GM19328 (cell line): ENCODE measurements at regions not wholly inside any gene's neighbourhood (a gene's known extent, or its start where the extent isn't known, plus 50 kb on each side); places are given as distances from the start of the nearest gene placed in this dataset.
"Not testable (repeated sequence)": the region's sequence is repeated elsewhere in the genome, so short reads cannot be mapped to it uniquely, and the experiment has no call there.

Source experiments
- ATAC-seq: cut with Tn5 transposase; IDR thresholded peaks from one replicate; pipeline ENCODE4 v1.9.1; 2021; ENCODE audit warnings: mild to moderate bottlenecking, moderate library complexity; ENCODE audit not compliant: unreplicated experiment

GRCh38 chr14:40402957-40403356, 970.7 kb upstream of the FBXO33 start:
- ATAC-seq = no peak

- no peak for ATAC-seq
These were observed 966.7 kb upstream of the FBXO33 start for GRCh38 chr14:40398981-40399380.

- no peak for ATAC-seq
These were observed 962.6 kb upstream of the FBXO33 start for GRCh38 chr14:40394634-40395340.

GRCh38 chr14:40393143-40393542, 960.9 kb upstream of the FBXO33 start:
- ATAC-seq = no peak

GRCh38 chr14:40386433-40386832, 954.2 kb upstream of the FBXO33 start:
- no peak for ATAC-seq

- ATAC-seq = no peak
These were observed 942.0 kb upstream of the FBXO33 start for GRCh38 chr14:40374221-40374620.

GRCh38 chr14:40371011-40371410, 938.8 kb upstream of the FBXO33 start:
- ATAC-seq = no peak

GRCh38 chr14:40368314-40368713, 936.1 kb upstream of the FBXO33 start:
- ATAC-seq = no peak

- no peak for ATAC-seq
These were observed 935.5 kb upstream of the FBXO33 start for GRCh38 chr14:40367717-40368116.

- ATAC-seq = no peak
These were observed 933.1 kb upstream of the FBXO33 start for GRCh38 chr14:40365305-40365704.

- no peak for ATAC-seq
These were observed 930.6 kb upstream of the FBXO33 start for GRCh38 chr14:40362856-40363255.

- no peak for ATAC-seq
These were observed 922.5 kb upstream of the FBXO33 start for GRCh38 chr14:40354754-40355153.

GRCh38 chr14:40348104-40348503, 915.9 kb upstream of the FBXO33 start:
- not testable (repeated sequence) for ATAC-seq

GRCh38 chr14:40347675-40348074, 915.4 kb upstream of the FBXO33 start:
- ATAC-seq = no peak

GRCh38 chr14:40346275-40346674, 914.0 kb upstream of the FBXO33 start:
- no peak for ATAC-seq

GRCh38 chr14:40345334-40345733, 913.1 kb upstream of the FBXO33 start:
- no peak for ATAC-seq

- ATAC-seq = no peak
These were observed 908.5 kb upstream of the FBXO33 start for GRCh38 chr14:40340708-40341107.

- ATAC-seq = no peak
These were observed 904.6 kb upstream of the FBXO33 start for GRCh38 chr14:40336846-40337245.

- not testable (repeated sequence) for ATAC-seq
These were observed 894.3 kb upstream of the FBXO33 start for GRCh38 chr14:40326519-40326918.

- no peak for ATAC-seq
These were observed 886.0 kb upstream of the FBXO33 start for GRCh38 chr14:40318211-40318719.

GRCh38 chr14:40317690-40318089, 885.5 kb upstream of the FBXO33 start:
- ATAC-seq = no peak

GRCh38 chr14:40312296-40312695, 880.1 kb upstream of the FBXO33 start:
- ATAC-seq = no peak

- no peak for ATAC-seq
These were observed 876.9 kb upstream of the FBXO33 start for GRCh38 chr14:40309124-40309523.
